Glomerular visceral epithelial cell (primary cell): ENCODE measurements at regions not wholly inside any gene's neighbourhood (a gene's known extent, or its start where the extent isn't known, plus 50 kb on each side); places are given as distances from the start of the nearest gene placed in this dataset.
"Not testable (repeated sequence)": the region's sequence is repeated elsewhere in the genome, so short reads cannot be mapped to it uniquely, and the experiment has no call there.

Experiments used
- DNase-seq: peaks from one replicate; pipeline ENCODE4 v3.0.0-alpha.2; 2016; ENCODE audit errors: extremely low spot score

DNA sequence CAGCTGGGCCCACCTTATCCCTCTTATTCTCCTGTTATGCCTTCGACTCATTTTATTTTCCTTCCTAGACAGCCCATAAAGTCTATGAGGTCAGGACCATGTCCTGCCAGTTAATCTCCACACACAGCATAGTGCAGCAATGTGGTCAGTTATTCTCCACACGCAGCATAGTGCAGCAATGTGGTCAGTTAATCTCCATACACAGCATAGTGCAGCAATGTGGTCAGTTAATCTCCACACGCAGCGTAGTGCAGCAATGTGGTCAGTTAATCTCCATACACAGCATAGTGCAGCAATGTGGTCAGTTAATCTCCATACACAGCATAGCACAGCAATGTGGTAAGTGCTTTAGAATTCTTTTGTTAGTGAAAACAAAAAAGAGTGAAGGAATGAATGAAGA lies 77.8 kb downstream of the TEX36 start:
- no peak for DNase-seq

DNA sequence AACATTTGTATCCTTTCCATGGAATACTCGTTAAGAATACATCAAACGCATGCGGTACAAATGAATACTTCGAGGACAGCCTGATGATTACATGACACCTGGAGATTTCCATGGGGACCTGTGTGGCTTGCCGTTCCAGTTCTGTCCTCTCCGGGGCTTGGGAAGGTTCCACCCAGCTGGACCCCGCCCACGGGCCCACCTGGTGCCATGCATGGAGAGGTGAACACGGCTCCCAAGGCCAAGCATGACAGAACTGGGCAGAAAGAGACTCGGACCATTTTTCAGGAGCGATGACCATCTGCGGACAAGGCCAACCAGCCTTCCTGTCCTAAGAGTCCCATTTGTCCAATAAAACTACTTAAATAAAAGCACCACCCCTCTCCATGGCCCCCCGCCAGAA lies 80.1 kb downstream of the TEX36 start:
- no peak for DNase-seq

- DNase-seq: no peak
Measured at GRCh38 chr10:125599194-125599593, 83.8 kb downstream of the TEX36 start.

DNA sequence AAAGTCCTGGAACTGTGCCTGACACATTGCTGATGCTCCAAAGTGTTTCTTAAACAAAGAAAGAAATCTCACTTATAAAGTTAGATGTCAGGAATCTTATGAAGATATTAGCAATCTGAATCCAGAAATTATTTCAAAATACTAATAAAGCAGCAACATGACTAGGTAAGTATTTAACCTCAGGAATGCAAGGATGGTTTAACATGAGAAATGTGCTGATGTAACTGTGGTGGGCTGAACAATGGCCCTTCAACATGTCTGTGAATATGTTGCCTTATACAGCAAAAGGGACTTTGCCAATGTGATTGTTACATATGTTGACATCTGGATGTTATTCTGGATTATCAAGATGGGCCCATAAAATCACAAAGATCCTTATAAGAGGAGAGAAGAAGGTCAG lies 87.1 kb downstream of the TEX36 start:
- no peak for DNase-seq

GRCh38 chr10:125593644-125594043 lies 89.3 kb downstream of the TEX36 start:
- no peak for DNase-seq

GRCh38 chr10:125592897-125593296 lies 90.1 kb downstream of the TEX36 start:
- DNase-seq: no peak

DNA sequence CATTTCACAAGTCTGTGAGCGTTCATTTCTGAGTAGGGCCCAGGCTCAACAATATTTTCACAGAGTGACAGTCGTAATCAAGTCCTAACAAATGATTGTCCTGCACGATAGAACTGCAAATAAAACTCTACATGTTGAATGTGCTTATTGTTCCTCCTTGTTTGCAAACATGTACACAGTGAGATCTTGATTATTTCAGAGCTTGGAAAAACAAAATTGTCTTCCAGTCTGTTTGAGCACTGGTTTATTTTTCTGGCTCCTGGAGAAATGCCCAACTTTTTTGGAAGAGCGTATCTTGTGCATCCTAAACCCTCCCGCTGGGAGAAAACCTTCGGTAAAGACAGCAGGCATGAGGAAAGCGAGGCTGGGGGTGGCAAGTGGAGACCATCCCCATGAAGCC lies 91.1 kb downstream of the TEX36 start:
- no peak for DNase-seq

DNA sequence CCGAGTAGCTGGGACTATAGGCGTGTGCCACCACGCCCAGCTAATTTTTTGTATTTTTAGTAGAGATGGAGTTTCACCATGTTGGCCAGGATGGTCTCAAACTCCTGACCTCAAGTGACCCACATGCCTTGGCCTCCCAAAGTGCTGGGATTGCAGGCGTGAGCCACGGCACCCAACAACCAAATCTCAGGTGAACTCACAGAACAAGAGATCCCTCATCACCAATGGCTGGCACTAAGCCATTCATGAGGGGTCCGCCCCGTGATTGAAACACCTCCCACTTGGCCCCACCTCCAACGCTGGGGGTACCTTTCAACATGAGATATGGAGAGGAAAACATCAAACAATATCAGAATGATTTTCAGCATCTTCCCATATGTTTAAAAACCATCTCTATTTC lies 94.2 kb downstream of the TEX36 start:
- DNase-seq: not testable (repeated sequence)

GRCh38 chr10:125584954-125585353 lies 98.0 kb downstream of the TEX36 start:
- no peak for DNase-seq

- DNase-seq: no peak
Measured at GRCh38 chr10:125578658-125579315, 104.2 kb downstream of the TEX36 start.

- DNase-seq: no peak
Measured at GRCh38 chr10:125575843-125576242, 107.1 kb downstream of the TEX36 start.

DNA sequence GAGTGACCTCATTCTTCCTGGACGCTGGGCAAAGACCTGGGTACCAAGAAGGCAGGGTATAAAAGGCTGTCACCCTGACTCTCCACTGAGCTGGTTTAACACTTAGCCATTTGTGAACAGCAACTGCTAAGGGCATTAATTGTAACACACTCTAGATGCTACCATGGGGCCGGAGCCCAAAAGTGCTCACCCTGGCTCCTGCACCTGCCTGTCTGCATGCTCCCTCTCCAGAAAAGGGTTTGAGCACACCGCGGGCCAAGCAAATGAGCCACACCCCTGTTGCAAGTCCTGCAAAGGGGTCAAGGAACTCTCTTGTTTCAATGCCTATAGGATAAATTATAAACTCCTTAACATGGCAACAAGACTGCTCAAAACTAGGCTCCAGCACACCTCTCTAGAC lies 114.8 kb downstream of the TEX36 start:
- DNase-seq: no peak

DNA sequence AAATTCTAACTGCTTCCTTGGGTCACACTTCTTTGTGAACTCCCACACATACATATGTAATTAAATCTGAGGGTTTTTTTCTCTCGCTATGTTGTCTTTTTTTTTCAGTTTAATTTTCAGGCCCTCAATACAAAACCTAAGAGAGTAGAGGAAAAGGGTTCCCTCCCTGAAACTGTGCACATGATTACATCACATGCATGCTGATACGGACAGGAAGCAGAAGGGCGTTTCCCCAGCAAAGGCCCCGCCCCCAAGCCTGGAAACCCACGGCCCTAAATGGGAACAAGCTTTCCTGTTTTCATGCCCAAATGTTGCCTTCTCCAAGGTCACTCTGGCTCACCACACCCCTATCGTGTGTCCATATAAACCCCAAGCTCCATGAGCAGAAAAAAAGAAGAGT lies 115.4 kb downstream of the TEX36 start:
- DNase-seq: no peak

- no peak for DNase-seq
Measured at GRCh38 chr10:125565046-125565445, 117.9 kb downstream of the TEX36 start.

- no peak for DNase-seq
Measured at GRCh38 chr10:125564570-125564969, 118.4 kb downstream of the TEX36 start.

- DNase-seq: no peak
Measured at GRCh38 chr10:125562737-125563136, 120.2 kb downstream of the TEX36 start.

- DNase-seq: no peak
Measured at GRCh38 chr10:125560947-125561346, 122.0 kb downstream of the TEX36 start.

GRCh38 chr10:125559210-125559609 lies 123.8 kb downstream of the TEX36 start:
- DNase-seq: no peak

DNA sequence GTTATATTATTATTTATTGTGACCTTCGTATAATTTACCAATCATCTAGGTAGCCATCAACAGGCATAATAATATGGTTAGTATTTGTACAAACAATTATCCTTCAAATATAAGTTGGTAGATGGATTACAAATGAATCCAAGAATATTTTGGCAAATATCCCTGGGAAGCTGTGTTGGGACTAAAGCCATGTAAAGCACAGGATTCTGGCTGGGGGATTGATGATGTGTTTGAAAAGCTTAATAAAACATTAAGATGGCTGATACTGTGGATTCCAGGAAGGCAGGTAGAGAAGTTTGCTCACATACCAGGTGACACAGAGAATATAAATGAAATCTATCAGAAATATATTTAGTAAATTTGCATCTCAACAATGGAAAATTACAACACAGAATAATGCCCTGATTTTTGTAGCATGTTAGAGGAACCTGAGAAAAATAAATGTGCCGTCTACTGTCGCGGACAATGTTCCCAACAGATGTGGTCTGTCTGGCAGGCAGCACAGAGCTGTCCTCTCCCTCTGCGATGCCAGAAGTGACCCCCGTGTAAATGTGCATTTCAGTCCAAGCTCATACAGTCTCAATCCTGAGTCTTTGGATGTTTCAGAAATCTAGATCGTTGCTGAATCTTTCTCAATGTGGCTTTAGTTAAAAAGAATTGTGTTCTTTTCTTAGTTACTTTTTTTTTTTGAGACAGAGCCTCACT lies 125.0 kb downstream of the TEX36 start:
- DNase-seq: no peak

GRCh38 chr10:125557311-125557710 lies 125.7 kb downstream of the TEX36 start:
- no peak for DNase-seq

DNA sequence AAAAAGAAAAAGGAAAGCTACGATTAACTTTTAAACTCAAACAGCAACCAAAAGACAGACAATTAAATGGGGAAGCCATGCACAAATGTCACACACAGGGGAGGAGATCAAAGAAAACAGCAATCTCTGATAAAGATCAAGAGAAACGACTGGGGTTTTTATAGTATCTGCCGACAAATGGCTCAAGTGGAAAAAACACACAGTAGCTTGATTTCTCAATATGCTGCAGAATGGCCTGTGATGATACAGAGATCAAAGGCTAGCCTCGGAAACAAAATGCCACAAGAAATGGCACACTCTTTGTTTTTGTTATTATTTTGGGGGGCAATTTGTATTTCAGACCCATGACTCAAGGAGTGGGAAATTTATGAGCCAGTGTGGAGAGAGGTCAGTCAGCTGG lies 126.1 kb downstream of the TEX36 start:
- no peak for DNase-seq

DNA sequence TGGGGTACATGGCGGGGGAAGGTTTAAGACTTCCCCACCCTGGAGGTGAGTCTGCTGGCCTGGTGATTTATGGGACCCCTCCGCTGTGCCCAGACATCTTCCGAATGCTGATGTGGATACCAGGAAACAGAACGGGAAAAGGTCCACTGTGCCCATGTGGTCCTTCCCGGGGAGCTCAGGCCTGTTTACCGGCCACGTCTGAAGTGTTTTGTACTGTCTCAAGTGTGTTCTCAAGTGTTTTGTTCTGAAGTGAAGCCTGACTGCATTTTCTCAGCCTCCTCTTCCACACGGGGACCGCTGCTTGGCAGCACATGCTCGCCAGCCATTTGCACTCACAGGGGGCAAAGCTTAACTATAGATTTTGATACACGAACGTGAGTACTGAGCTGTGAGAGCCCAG lies 127.2 kb downstream of the TEX36 start:
- no peak for DNase-seq

GRCh38 chr10:125555267-125555666 lies 127.7 kb downstream of the TEX36 start:
- DNase-seq: no peak

DNA sequence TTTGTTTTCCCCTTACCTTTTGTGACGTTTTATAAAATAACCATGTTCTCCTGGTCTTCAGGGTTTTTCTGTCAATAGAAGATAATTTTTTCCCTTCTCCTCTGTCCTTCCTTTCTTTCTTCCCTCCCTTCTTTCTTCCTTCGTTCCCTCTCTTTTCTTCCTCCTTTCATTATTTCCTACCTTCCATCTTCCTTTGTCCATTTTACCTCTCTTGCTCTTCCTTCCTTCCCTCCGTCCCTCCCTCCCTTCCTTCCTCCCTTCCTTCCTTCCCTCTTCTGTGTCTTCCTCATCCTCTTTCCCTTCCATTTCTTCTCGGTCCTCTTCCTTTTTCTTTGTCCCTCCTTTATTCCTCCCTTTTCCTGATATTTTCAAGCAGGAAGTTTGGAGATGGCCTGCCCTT lies 128.2 kb downstream of the TEX36 start:
- no peak for DNase-seq
